ENCODE measurements at regions not wholly inside any gene's neighbourhood (a gene's known extent, or its start where the extent isn't known, plus 50 kb on each side); places are given as distances from the start of the nearest gene placed in this dataset.

DNA sequence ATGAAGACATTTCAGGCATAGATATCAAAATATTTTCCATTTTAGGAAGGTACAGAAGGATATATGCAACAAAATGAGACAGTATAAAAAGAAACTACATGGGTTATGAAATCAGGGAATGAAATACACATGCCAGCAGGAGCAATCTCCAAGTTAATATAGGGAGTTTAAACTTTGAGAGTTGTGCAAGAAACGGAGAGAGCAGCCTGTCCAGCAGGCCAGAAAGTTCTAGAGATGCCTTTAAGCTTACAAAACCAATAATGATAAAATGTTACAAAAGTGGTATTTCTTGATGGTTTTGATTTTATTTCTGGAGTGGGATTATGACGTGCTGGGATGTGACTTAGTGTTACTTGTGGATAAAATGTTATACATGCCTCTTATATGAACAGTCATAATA is 2047.9 kb downstream of the ARAP2 start:
- no peak overlapping the region for H3K27ac Mint-ChIP-seq
- no peak for ATAC-seq
- H3K27me3 Mint-ChIP-seq: no peaks in the 10 kb centered on the region
- no peaks in the 10 kb centered on the region for H3K4me1 Mint-ChIP-seq
- peaks cover 3 to 12% of the 10 kb centered on the region in 2 donors for H3K9me3 Mint-ChIP-seq
- no peak for DNase-seq
- H3K4me3 Mint-ChIP-seq: no peak overlapping the region

DNA sequence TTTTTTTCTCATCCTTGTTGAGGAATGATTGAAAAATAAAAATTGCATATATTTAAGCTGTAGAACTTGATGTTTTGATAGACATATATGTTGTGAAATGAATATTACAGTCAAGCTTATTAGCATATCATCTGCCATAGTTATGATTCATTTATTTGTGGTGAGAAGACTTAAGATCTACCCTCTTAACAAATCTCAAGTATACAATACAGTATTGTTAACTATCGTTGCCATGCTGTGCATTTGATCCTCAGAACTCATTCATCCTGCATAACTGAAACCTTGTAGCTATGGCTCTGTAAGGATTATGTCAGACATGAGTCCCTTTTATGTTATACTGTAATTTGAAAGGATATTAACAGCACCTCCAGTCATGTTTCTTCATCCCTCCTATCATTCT is 2045.3 kb downstream of the ARAP2 start:
- H3K27me3 Mint-ChIP-seq: no peaks in the 10 kb centered on the region
- no peak overlapping the region for H3K27ac Mint-ChIP-seq
- no peaks in the 10 kb centered on the region for H3K4me1 Mint-ChIP-seq
- DNase-seq (no peak), ATAC-seq (no peak)
- H3K9me3 Mint-ChIP-seq: peaks cover 8 to 11% of the 10 kb centered on the region in 2 donors
- no peak overlapping the region for H3K4me3 Mint-ChIP-seq

DNA sequence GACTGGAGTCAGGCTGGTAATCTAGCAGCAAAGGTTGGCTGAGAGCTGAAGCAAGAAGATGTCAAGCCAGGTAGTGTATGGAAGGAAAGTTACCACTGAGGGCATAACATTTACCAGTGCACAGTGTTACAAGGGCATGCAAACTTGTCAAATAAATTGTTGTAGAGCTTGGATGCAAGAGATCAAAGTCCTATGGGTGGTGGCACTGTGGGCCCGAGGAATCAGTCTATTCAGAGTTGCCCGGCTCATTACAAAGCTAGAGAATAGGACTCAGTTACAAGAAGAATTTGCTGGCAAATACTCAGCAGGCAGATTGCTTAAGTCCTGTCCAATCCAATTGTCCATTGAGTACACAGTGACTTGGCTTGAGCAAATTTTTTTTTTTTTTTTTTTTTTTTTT is 2043.8 kb downstream of the ARAP2 start:
- H3K4me1 Mint-ChIP-seq: no peaks in the 10 kb centered on the region
- no peaks in the 10 kb centered on the region for H3K27me3 Mint-ChIP-seq
- no peak overlapping the region for H3K4me3 Mint-ChIP-seq
- no peak for DNase-seq
- ATAC-seq: no peak
- peaks cover 16 to 18% of the 10 kb centered on the region in 2 donors for H3K9me3 Mint-ChIP-seq
- H3K27ac Mint-ChIP-seq: no peak overlapping the region

DNA sequence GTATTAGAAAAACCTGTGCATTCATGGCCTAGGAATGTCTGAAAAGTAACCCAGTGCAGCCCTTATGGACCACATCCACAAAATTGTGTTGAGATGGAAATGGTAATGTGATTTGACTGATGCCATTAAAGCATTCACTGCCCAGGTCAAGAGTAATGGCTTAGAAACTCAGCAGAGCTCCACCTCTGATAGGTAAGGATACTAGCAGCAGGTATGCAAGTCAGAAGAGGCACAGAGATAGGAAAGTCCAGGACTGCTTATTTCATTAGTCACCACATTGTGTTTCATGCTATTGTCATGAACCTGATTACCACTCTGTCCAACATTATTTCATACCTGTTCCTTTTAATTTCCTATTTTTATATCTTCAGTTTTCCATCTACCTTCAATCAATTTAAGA is 2042.2 kb downstream of the ARAP2 start:
- Mint-ChIP-seq H3K4me3 (no peak overlapping the region), H3K4me1 (no peaks in the 10 kb centered on the region), H3K27me3 (no peaks in the 10 kb centered on the region), H3K9me3 (peaks cover 13 to 17% of the 10 kb centered on the region in 2 donors), H3K27ac (no peak overlapping the region)
- DNase-seq (no peak), ATAC-seq (no peak)

DNA sequence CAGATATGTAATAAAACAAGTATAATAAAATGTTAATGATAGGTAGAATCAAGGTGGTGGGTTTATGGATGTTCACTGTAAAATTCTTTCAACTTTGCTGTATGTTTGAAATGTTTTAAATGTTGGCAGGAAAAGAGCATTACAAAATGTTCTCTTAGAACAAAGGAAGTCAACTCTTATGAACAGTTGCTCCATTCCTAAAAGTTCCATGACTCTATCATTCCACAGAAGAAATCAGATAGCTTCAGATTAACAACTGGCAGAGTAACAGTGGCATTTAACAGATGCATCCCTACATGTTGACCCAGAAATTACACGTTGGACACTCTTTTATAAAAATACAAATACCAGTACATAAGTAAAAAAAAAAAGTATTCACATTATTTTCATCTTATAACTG is 2023.7 kb downstream of the ARAP2 start:
- Mint-ChIP-seq H3K4me3 (no peak overlapping the region), H3K4me1 (no peaks in the 10 kb centered on the region), H3K27me3 (no peaks in the 10 kb centered on the region), H3K9me3 (peaks cover 9 to 16% of the 10 kb centered on the region in 2 donors), H3K27ac (no peak overlapping the region)
- no peak for DNase-seq
- no peak for ATAC-seq

DNA sequence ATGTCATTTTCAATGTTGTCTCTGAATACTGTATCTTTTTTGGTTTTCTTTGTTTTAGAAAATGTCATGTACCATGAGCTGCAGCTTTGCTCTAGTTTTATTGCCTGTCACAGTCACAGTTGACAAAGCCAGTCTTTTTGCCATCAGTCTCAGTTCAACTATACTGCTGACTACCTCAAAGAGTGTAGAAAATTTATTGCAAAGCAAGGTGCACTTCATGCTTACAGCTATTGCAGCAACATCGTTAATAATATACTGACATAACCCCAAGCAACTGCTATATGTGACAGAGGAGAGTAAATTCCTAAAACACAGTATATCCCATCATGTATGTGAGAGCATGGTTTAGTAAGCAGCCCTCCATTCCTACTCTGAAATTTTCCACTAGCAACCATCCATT is 2022.3 kb downstream of the ARAP2 start:
- H3K4me1 Mint-ChIP-seq: no peaks in the 10 kb centered on the region
- no peak overlapping the region for H3K4me3 Mint-ChIP-seq
- H3K9me3 Mint-ChIP-seq: peaks cover 10 to 16% of the 10 kb centered on the region in 2 donors
- DNase-seq (no peak), ATAC-seq (no peak)
- no peak overlapping the region for H3K27ac Mint-ChIP-seq
- no peaks in the 10 kb centered on the region for H3K27me3 Mint-ChIP-seq

DNA sequence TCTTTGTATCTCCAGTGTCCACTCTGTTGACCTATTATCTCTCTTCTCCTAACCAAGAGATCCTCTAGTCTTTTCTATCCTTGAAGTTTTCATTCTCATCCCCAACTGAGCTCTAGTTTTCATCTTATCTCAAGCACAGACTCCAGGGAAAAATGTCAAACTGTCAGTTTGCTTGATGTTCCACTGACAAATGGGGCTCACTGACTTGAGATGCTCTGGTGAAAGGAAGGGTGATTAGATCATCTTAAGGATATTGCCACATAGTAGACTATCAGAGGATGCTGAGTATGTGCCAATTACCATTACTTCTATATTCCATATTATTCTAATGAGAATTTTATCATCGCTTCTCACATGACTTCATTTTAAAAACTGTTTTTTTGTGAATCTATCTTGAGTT is 2008.2 kb downstream of the ARAP2 start:
- Mint-ChIP-seq H3K4me3 (no peak overlapping the region), H3K27me3 (no peaks in the 10 kb centered on the region), H3K27ac (no peak overlapping the region), H3K9me3 (peaks cover 7 to 20% of the 10 kb centered on the region in 2 donors), H3K4me1 (no peaks in the 10 kb centered on the region)
- no peak for ATAC-seq
- DNase-seq: no peak

DNA sequence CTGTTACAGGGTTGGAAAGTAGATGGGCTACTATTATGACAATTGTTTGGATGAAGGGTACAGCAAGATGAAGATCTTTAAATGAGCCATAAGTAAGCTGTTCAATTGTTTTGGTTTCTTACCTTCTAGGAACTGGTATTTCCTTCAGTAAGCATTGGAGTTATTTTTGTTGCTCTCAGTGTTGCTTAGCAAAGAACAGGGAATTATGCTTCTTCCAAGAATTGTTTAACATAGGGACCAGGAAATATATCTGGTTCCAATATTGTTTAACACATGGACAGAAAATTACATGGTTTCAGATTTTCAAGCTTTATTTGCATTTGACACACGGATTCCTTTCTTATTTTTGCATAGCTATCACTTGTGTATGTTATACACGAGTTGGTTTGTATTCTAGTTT is 1999.0 kb downstream of the ARAP2 start:
- H3K4me1 Mint-ChIP-seq: no peaks in the 10 kb centered on the region
- H3K27me3 Mint-ChIP-seq: no peaks in the 10 kb centered on the region
- H3K9me3 Mint-ChIP-seq: peaks cover under 1 to 3% of the 10 kb centered on the region in 2 donors
- no peak overlapping the region for H3K4me3 Mint-ChIP-seq
- no peak overlapping the region for H3K27ac Mint-ChIP-seq
- DNase-seq (no peak), ATAC-seq (no peak)

DNA sequence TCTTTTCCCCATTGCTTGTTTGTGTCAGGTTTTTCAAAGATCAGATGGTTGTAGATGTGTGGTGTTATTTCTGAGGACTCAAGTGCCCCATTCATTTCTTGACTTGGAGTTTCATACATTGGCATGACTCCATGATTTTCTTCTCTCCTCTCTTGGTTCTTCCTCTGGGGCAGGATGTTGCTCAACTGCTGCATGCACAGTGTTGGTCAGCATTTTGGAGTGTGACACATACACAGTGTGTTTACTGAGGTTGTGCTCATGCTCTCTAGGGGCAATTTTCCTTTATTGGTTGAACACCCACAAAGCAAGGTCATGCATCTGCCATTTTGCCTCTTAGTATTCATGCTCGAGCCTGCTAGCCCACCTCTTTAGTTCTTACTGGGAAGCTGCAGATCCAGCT is 1993.8 kb downstream of the ARAP2 start:
- H3K9me3 Mint-ChIP-seq: peaks cover 0 to 7% of the 10 kb centered on the region in 2 donors
- no peak for ATAC-seq
- H3K27ac Mint-ChIP-seq: no peak overlapping the region
- no peaks in the 10 kb centered on the region for H3K27me3 Mint-ChIP-seq
- no peak for DNase-seq
- no peak overlapping the region for H3K4me3 Mint-ChIP-seq
- no peaks in the 10 kb centered on the region for H3K4me1 Mint-ChIP-seq

DNA sequence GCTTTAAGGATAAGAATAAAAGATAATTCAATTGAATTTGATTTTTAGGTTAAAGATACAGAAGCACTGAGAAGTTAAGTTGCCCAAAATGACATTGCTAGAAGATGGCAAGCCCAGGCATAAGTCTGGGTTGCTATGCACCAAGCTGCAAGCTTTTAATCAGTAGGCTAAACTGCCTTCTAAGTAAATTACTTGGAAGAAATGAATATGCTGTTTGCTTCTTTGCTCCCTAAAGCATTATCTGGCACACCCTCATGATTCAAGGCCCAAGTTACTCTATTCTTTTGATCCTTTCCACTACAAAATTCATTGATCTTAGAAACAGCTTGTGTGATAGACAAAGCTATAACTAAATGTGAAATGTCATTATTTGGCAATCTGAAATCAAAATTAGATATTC is 1991.1 kb downstream of the ARAP2 start:
- Mint-ChIP-seq H3K9me3 (peaks cover 5 to 14% of the 10 kb centered on the region in 2 donors), H3K27ac (no peak overlapping the region), H3K27me3 (no peaks in the 10 kb centered on the region), H3K4me1 (no peaks in the 10 kb centered on the region), H3K4me3 (no peak overlapping the region)
- DNase-seq: no peak
- no peak for ATAC-seq

DNA sequence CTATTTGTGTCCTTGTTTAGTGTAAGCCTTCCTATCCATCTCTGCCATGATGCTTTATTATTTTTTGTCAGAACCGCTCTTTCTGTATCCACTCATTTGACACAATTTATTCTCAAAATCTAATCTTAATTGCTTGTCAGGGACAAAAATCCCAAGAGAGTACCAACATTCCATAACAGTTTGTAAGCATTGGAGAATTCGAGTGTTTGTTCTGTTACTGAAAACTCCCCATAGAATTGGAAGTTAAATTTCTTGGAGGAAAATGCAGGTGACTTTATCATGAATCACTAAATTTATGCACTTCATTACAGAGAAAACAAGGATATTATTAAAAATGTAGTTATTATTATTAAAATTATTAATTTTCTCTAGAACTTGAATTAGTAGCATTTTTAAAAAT is 1986.1 kb downstream of the ARAP2 start:
- Mint-ChIP-seq H3K4me1 (no peaks in the 10 kb centered on the region), H3K27ac (no peak overlapping the region), H3K27me3 (no peaks in the 10 kb centered on the region), H3K4me3 (no peak overlapping the region), H3K9me3 (peaks cover 15 to 28% of the 10 kb centered on the region in 2 donors)
- DNase-seq: no peak
- no peak for ATAC-seq

DNA sequence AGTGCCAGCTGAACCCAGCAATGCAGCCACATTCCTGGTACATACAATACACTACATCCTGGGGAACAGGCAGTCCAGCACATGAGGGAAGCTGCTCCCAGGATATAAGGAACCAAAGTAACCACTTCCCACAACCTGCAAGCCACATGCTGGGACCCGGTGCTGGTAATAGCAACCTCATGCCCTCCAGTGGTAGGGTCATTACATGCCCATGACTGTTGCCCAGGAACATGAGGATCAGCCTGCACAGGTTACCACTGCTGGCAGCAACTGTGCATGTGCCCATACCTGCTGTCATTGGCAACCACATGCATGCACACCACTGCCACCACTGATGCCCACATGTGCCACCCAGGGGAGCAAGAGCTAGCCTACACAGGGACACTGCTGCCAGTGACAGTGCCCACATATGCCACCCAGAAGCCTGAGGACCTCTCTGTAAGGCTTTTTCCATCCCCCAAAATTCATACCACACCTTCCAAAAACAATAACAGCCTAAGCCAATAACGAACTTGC is 1982.5 kb downstream of the ARAP2 start:
- Mint-ChIP-seq H3K4me1 (no peaks in the 10 kb centered on the region), H3K27me3 (no peaks in the 10 kb centered on the region), H3K9me3 (peaks cover 17 to 28% of the 10 kb centered on the region in 2 donors), H3K27ac (no peak overlapping the region), H3K4me3 (no peak overlapping the region)
- no peak for ATAC-seq
- no peak for DNase-seq

DNA sequence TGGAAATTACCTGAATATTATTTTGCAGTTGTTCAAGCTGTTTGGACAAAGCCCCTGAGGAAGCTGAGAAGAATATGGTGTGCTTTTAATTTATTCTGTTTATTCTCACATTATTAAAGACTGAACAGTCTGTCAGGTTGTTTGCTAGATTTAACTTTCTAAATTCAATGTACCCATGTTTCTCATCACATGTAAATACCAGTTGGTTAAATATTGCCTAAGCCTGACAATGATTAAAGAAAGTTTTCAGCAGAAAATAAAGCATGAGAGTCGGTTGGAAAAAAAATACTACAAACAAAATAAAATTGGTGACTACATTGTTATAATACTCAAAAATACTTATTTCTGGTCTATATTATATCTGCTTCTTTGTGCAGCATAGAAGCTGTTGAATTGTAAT is 1974.7 kb downstream of the ARAP2 start:
- no peak for ATAC-seq
- no peaks in the 10 kb centered on the region for H3K4me1 Mint-ChIP-seq
- H3K27ac Mint-ChIP-seq: no peak overlapping the region
- peaks cover 14 to 16% of the 10 kb centered on the region in 2 donors for H3K9me3 Mint-ChIP-seq
- no peaks in the 10 kb centered on the region for H3K27me3 Mint-ChIP-seq
- H3K4me3 Mint-ChIP-seq: no peak overlapping the region
- no peak for DNase-seq

DNA sequence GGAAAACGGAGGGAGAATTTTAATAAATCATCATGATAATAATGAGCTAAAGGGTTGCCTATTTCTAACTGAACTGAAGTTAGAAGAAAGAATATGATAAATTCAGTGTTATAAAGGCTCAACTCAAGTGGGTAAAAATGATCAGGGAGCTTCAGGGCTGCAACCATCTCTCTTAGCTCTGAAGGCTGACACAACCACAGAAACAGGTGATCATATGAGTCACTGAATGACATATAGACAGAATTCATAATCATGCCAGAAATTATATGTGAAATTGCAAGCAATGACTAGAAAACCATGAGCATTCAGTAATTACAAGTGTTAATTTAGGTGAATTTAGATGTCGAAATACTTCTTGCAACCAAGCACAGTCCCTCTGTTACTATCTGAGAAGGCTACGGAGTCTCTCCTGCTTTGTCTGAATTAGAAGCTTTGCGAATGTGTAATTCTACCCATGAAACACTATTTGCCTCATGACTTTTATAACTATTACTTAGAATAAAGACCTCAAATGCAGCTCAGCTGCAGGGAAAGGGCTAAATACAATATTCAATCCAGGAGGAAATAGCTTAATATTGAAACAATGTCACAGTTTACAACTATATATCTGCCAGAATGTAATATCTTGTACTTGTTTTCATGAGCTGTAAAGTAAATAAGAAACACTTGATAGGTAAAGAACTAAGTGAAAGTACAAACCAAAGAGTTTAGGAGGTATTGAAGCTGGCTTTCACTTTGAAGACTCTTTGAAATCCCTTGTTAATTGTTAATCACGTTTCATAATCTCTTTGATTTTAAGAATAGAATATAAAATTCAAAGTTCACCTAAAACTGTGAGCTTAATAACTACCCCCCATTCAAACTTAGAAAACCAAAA is 1972.6 kb downstream of the ARAP2 start:
- Mint-ChIP-seq H3K9me3 (peaks cover 10 to 14% of the 10 kb centered on the region in 2 donors), H3K27me3 (no peaks in the 10 kb centered on the region)

DNA sequence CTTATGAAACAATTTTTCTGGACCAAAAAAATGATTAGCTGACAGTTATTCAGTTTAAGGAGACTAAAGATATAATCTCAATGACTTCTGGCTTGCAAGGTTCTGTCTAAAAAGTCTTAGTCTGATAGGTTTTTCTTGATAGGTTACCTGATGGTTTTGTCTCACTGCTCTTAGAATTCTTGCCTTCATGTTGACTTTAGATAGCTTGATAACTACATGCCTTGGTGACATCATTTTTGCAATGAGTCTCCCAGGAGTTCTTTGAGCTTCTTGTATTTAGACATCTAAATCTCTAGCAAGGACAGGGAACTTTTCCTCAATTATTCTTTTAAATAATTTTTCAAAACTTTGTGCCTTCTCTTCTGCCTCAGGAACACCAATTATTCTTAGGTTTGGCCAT is 1965.3 kb downstream of the ARAP2 start:
- Mint-ChIP-seq H3K9me3 (peaks cover 0 to 14% of the 10 kb centered on the region in 2 donors), H3K27ac (no peak overlapping the region), H3K27me3 (no peaks in the 10 kb centered on the region), H3K4me3 (no peak overlapping the region), H3K4me1 (no peaks in the 10 kb centered on the region)
- DNase-seq (no peak), ATAC-seq (no peak)

More for the DNA sequence above, 1972.6 kb downstream of the ARAP2 start:
- no peak for ATAC-seq
- Mint-ChIP-seq H3K4me3 (no peak overlapping the region), H3K4me1 (no peaks in the 10 kb centered on the region), H3K27ac (no peak overlapping the region)
- DNase-seq: no peak

DNA sequence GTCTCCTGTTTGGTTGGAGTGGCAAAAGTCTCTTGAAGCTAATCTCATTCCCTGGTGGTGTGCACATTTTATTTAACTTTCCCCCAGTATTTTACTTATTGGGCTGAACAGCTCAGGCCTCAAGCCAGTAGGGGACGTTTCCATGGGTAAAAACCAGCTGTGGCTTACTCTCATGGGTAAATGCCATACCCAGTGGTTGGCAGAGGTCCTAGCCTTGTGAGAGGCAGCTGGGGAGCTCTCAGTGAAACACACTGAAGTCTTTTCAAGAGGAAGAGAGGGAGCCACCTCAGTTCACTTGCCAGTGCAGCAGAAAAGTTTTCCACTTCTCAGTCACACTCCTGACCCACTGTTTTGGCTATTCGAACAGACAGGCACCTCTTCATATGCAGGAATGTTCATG is 1964.2 kb downstream of the ARAP2 start:
- no peaks in the 10 kb centered on the region for H3K27me3 Mint-ChIP-seq
- H3K9me3 Mint-ChIP-seq: peaks cover 0 to 14% of the 10 kb centered on the region in 2 donors
- no peak for DNase-seq
- H3K4me1 Mint-ChIP-seq: no peaks in the 10 kb centered on the region
- H3K27ac Mint-ChIP-seq: no peak overlapping the region
- no peak for ATAC-seq
- H3K4me3 Mint-ChIP-seq: no peak overlapping the region

Data from stimulated activated naive CD8-positive, alpha-beta T cell treated with anti-CD3 and anti-CD28 coated beads, Interleukin-15, amount 100 ng/mL, for 72 hours (primary cell).